GM21737 (cell line): ENCODE measurements at regions not wholly inside any gene's neighbourhood (a gene's known extent, or its start where the extent isn't known, plus 50 kb on each side); places are given as distances from the start of the nearest gene placed in this dataset.
"Not testable (repeated sequence)": the region's sequence is repeated elsewhere in the genome, so short reads cannot be mapped to it uniquely, and the experiment has no call there.

Source experiments
- ATAC-seq: cut with Tn5 transposase; IDR thresholded peaks from one replicate; pipeline ENCODE4 v1.9.1; 2021; ENCODE audit warnings: mild to moderate bottlenecking, moderate library complexity; ENCODE audit not compliant: unreplicated experiment

DNA sequence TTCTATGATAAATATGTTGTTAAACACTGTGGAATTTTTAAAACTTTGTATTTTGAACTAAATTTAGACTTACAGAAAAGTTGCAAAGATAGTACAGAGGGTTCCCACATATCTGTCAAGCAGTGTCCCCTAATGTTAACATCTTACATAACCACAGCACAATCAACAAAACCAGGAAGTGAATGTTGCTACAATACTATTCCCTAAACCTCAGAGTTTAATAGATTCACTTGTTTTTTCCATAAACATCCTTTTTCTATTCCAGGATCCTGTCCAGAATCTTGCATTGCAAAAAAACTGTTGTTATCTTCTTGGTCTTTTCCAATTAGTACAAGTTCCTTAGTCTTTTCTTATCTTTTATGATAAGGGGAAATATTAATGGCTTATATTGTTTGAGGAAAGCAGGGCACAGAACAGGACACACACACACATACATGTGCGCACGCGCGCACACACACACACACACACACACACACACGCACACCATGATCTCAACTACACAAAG, 251.1 kb upstream of the TRIB2 start:
- ATAC-seq = no peak

DNA sequence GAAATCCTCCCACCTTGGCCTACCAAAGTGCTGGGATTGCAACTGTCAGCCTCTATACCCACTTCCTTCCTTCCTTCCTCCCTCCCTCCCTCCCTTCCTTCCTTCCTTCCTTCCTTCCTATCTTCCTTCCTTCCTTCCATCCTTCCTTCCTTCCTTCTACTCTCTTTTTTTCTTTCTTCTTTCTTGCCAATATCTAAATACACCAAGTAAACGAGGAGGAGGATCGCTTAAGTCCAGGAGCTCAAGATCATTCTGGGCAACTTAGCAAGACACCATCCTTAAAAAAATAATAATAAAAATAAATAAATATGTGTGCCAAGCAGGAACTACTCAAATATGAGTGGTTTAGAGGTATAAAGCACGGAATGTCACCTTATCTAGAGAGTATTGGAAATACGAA, 249.4 kb upstream of the TRIB2 start:
- no peak for ATAC-seq

DNA sequence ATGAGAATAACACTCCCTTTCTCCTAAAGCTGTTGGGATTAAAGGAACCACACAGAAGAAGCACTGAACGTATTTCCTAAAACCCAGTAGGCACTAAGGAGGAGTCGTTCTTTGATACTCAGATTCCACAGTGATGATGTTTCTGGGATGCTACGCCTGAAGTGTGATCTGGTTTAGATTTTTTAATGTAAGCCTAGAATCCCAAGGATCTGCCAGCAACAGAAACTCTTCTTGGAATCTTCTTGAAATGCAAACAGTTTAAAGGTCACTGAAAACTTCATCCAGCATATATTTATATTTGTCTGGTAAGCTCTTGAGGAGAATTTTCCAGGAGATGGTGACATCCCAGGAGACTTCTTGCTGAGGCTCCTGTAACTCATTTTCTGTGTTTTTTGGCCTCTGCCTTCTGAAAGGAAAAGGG, 247.6 kb upstream of the TRIB2 start:
- no peak for ATAC-seq

DNA sequence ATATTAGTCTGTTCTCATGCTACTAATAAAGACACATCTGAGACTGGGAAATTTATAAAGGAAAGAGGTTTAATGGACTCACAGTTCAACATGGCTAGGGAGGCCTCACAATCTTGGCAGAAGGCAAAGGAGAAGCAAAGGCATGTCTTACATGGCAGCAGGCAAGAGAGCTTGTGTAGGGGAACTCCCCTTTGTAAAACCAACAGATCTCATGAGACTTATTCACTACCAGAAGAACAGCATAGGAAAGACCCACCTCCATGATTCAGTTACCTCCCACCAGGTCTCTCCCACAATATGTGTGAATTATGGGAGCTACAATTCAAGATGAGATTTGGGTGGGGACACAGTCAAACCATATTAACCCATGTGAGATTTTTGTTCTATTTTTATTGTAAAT, 244.5 kb upstream of the TRIB2 start:
- ATAC-seq = not testable (repeated sequence)

DNA sequence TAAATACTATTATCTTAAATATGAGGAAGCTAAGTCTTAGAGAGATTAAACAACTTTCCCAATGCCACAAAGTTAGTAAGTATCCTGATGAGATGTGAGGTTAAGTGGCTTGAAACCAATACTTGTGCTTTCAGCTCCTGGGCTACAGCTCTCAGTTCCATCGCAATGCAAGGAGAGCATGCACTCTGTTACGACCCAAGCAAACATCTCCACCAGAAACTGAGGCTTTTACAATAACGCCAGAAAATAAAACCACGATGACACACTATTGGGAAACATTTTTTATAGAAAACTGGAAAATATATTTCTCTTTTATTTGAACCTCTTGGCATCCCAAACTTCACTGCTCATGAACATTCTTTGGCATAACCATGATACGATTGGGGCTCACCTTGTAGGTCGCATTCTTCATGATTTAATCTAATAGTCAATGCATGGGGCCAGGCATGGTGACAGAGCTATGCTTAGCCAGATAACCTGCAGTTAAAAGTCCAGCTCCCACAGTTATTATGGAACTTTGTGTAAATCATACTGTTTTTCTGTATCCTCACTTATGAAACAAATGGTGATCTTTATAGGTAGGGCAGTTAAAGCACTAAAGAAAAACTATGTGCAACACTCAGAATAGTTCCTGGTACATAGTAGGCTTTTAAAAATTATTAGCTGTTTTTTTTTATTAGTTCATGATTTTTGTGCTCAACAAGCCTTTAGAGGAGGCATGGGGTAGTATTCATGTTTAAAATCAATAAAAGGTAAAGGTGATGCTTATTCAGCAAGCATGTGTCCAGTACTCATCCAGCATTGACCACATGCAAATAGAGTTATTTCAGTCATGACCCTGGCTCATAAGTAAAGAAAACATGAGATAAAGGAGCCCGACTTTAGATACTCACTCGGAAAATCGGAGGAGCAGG, 238.3 kb upstream of the TRIB2 start:
- ATAC-seq = no peak

DNA sequence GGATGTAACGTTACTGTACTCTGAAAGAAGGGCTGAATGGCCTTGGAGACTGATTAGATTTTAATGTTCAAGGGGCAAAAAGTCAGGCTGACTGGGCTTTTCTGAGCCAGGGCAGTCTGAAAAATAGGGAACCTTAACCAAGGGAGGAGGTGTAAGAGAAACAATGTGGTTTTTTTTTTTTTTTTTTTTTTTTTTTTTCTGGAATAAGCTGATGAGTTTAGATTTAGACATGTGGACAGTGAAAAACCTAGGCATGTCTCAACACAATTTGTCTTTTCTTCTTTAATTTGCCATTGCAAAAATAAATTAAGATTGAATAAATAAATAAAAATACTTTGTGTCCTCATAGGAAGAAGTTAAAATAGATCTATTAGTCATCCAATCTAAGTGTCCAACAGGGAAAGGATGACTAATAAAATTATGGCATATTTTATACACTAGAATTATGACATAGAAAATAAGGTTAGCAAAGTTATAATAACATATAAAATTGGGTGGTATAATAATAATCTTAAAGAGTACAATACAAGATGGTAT, 237.6 kb upstream of the TRIB2 start:
- no peak for ATAC-seq

DNA sequence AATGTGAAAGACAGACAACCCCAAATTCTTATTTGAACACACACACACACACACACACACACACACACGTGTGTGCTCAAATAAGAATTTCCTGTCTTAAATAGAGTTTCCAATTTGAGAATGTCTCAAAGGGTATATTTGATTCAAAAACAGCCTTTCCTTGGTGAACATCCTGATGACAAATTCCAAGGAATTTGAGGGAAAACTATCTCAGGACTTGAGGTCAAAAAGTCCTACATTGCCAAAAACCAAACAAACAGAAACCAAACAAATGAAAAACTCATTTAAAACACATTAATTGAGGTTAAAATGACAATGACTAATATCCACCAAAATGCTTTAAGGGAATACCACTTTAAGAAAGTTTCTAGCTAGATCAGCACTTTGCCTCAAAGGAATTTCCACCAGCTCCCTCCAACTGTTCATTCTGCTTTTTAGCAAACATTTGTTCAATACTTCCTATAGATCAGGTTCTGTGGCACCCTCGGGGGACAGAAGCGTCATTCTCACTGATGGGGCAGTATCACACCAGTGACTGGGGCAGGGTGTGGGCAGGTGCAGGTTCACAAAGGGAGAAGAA, 232.1 kb upstream of the TRIB2 start:
- ATAC-seq = no peak

DNA sequence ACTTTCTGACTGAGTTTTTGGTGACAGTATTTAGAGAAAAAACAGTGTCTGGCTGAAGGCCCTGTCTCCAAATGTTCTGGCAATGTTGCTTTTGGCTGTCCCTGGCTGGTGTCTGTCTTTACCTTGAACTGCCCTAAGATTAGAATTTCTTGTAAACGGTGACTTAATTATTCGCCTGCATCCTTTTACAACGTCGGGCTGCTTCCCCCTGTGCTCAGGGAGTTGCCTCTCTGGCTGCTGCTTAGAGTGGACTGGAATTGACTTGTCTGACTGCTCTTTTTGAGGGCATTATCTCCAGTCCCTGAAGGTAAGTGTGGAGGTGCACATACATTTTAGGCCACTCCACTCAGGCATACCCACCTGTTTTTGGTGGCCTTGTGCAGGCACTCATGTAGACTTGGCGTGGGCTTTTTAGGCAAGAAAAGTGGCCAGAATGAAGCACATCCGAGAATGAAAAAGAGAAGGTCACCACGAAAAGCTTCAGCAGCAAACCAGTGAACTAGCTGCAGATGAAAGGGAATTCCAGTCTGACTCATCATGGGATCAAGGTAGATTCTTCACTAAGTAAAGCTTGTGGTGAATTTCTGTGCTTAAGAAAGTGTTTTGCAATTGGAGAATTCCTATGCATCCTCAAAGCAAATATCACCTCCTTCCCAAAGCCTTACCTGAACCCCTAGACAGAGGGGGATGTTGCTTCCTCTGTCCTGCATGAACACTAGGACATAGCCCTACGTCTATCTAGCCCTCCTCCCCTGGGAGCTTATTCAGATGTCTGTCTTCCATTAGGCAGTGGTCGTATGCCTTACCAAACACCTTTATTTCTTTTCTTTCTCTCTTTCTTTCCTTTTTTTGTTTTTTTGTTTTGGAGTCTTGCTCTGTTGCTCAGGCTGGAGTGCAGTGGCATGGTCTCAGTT, 230.3 kb upstream of the TRIB2 start:
- ATAC-seq = no peak

DNA sequence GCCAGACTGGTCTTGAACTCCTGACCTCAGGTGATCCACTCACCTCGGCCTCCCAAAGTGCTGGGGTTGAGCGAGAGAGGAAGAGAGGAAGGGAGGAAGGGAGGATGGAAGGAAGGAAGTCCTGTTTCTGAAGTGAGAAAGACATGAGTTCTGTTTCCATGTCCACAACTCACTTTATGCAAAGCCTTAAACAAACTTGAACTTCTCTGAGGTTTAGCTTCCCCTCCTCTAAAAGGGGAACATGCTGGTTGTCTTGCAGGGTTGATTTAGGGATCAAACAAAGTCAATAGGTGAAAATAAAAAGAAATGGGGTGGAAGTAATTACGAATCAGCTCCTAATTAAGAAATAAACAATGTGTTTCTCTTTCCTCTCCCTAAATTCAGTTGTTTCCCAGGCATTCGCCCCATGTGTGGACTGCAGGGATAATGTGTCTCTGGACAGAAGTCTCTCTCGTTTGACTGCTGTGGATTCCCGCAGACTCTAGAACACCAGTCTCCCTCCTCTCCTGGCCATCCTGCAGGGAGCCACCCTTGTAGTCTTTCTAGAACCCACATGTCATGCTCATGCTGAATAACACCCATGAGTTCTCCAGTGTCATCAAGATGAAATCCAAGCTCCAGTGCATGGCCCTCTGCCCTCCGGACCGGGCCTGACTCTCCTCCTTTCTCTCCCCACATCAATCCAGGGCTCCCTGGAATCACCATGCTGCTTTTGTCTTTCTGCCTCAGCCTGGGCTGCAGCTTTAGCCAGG, 229.3 kb upstream of the TRIB2 start:
- ATAC-seq = no peak

DNA sequence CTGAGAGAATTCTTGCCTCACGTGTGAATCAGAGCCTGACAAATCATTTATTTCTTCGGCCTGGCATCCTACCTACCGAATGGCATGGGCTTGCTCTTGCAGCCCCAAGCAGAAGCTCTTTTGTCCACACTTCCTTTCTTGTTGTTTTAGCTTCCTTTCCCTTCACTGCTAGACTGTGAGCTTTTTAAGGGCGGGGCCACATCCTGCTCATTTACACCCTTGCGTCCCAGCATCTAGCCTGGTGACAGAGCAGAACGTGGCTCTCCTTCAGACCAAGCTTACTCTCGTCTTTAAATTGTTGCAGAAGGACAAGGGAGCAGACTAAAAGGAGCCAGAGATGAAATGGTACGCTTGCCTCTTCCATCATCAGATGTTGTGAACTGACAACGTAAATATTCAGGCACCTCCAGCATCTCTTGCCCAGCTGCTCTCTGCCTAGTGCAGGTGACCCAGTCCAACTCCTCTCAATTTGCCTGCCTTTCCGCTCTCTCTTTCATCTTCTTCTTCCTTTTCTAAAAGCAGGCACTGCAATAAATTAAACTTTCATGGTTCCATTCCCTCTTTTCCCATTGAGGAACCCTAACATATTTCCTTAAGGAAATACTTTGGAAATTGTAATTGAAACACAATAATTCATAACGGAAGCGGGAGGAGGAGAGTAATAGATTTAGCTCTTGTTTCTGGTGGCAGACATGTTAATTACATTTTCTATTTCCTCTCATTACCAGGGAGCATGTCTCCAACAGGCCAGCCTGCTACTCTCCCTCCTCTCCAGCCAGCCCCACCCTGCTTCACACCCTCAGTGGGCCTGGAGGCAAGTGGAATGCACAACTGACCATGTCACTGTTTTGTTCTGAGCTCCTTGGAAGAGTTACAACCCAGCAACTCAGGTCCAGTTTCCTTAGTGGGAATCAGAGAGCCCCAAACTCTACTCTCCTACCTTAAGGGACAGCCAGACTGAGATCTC, 228.1 kb upstream of the TRIB2 start:
- ATAC-seq = no peak

DNA sequence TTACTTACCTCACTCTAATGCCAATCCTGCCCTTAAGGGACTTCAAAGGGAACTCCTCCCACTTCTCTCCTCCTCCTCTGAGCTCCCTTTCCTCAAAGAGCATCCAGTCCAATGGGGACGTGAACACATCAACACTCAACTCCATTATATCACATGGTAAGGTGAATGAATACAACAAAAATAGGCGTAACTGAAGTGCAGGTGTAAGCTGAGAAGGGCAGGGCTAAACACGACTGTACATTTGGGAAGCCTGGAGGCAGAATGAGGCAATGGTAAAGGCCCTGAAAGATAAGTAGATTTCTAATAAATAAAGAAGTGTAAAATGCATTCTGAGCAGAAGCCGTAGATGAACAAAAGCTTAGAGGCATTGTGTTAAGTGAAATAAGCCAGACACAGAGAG, 226.1 kb upstream of the TRIB2 start:
- ATAC-seq = no peak

DNA sequence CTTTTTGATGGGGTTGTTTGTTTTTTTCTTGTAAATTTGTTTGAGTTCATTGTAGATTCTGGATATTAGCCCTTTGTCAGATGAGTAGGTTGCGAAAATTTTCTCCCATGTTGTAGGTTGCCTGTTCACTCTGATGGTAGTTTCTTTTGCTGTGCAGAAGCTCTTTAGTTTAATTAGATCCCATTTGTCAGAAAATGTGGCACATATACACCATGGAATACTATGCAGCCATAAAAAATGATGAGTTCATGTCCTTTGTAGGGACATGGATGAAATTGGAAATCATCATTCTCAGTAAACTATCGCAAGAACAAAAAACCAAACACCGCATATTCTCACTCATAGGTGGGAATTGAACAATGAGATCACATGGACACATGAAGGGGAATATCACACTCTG, 224.4 kb upstream of the TRIB2 start:
- not testable (repeated sequence) for ATAC-seq

DNA sequence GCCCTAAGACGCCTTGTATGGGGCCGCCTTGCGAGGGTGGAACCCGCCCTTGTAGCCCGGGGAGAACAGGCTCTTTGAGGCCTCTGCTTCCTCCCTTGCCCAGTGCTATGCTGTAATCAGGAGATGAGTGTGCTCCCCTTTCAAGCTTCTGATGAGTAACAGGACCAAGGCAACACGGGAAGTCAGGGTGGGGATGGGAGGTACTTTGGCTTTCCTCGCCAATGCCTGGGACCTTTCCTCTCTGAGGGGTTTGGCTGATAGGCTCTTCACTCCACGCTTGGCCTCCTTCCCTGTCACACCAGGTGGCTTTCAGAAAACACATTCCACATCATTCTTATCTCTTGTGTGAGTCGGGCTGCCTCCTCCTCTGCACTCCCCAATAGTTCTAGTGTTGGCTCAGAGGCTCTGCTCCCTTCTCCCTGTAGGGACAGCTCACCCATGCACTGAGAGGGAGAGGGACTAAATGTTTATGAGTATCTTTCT, 223.7 kb upstream of the TRIB2 start:
- ATAC-seq = no peak

DNA sequence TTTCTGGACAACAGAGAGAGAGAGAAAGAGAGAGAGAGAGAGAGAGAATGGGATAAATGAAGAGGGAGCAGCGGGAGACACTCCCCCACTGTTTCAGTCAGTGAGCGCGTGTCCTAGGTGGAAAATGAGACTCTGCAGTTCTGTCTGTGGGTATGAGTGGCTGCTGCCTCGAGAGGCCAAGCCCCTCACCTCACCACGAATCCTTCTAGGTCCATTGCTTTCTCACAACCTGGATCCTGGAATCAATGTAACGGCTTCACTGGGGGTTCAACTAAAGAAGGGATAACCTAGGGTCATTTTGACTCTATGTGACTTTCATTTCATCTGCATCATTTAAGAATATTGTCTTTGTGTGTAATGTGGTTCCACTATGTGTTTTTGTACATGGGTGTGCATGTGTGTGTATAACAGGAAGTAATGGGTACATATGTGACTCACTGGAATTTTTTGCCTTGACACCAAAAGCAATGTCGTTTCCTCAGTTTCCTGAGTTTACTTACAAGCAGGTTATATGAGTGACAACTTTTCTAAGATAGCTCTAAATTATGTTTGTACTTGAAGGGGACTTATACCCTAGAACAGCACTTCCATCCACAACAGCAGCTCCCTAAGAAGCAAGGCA, 221.4 kb upstream of the TRIB2 start:
- no peak for ATAC-seq

DNA sequence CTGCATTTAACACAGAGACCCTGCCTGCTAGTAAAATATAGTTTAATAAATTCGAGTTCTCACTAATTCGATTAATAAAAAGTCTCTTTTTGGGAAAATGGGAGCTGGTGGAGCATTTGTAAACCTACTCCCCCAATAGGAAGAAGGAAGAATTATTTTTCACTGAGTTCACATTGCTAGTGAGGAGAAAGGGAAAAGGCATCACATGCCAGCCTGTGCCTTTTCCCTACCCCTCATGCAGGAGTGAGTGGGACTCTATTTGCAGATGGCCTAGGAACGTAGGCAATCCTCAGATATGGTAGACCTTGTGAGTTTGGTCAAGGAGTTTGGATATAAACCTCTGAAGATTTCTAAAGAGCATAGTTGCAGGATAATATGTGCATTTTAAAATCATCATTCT, 218.4 kb upstream of the TRIB2 start:
- no peak for ATAC-seq

DNA sequence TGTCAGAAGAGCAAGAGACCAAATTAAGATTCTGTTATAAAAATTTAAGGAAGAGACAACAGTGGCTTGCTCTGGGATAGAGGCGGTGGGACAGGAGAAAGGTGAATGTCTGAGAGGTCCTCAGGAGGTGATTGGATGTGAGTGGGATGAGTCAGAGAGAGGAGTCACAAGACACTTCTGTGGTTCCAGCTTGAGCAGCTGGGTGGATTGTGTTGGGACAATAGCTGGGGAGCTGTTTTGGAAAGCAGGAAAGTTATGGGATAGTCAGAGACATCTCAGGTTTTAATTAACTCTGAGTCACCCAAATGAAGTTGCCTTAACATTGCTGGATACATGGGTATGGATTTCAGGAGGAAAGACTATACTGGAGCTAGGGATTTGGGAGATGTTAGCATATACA, 218.0 kb upstream of the TRIB2 start:
- no peak for ATAC-seq

DNA sequence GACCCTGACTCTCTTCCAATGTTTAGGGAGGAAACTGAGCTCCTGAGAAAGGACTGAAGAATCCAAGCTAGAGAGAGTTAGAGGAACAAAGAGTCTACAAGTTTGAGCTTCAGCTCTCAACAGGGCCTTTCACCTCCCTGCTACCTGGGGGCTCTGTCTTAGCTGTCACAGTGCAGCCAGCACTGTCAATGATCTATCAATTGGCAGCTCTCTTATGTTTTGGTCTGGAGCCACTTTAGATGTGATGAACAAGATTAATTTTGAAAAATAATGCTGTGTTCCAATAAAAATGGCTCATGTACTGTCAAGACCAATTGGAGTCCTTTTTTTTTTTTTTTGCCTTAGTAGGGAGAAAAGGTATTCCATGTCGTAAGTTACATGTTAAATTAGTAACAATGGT, 215.8 kb upstream of the TRIB2 start:
- no peak for ATAC-seq

DNA sequence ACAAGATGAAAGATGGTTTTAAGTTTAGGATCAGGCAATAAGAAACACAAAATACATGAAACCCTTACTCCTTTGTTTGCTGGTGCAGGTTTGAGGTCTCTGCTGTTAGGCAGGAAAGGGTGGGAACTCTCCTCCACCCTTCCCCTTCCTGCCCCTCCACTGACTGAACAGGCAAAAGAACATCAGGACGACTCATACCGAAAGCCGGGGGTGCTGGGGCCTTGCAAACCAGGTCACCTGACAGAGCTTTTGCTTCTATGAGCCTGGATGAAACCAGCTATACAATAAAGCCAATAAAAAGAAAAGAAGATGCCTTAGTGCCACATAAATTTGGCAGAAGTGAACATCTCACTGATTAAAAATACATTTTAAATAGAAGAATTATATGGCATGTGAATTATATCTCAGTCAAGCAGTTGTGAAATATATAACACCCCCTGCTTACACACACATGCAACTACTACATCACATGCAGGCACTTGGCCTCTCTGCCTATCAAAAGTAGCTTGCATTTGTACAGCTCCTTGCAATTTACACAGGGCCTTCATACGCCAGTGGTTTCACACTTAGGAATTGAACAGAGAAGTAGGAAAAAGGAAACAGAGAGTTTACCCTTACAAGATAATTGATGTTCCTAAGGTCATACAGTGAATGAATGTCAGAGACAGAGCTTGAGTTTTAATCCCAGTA, 215.1 kb upstream of the TRIB2 start:
- peak; percentile 93 for ATAC-seq
